ENCODE measurements at regions not wholly inside any gene's neighbourhood (a gene's known extent, or its start where the extent isn't known, plus 50 kb on each side); places are given as distances from the start of the nearest gene placed in this dataset.
"Not testable (repeated sequence)": the region's sequence is repeated elsewhere in the genome, so short reads cannot be mapped to it uniquely, and the experiment has no call there.

- ChIA-PET POLR2A (ENCODE audit: low non-redundant PET) (no interaction called here), CTCF (no interaction called here)
- DNase-seq (ENCODE audit: low spot score), result no peak
- TF ChIP-seq CTCF (conservative IDR thresholded peaks at IDR 0.05; ENCODE audit: low read depth), result no peak
- no peak overlapping the region for H3K27ac ChIP-seq
These were observed 203.5 kb downstream of the FCRL5 start for GRCh38 chr1:157348538-157349480.

- no peak for DNase-seq (ENCODE audit: low spot score)
- H3K27ac ChIP-seq, result no peak overlapping the region
- ChIA-PET POLR2A (ENCODE audit: low non-redundant PET) (no interaction called here), CTCF (no interaction called here)
- no peak for TF ChIP-seq CTCF (conservative IDR thresholded peaks at IDR 0.05; ENCODE audit: low read depth)
These were observed 204.8 kb downstream of the FCRL5 start for GRCh38 chr1:157347506-157347905.

- H3K27ac ChIP-seq; POLR2A ChIA-PET (ENCODE audit: low non-redundant PET); DNase-seq (ENCODE audit: low spot score); CTCF ChIA-PET: not testable (repeated sequence)
These were observed 199.6 kb upstream of the ETV3 start for GRCh38 chr1:157337785-157338184.

GRCh38 chr1:157335056-157335455 lies 196.9 kb upstream of the ETV3 start:
- no peak overlapping the region for H3K27ac ChIP-seq
- ChIA-PET POLR2A (ENCODE audit: low non-redundant PET) (no interaction called here), CTCF (interaction anchor here (0.7 kb wide), 1 partner anchor 25 kb away, joined by 3 read pairs; no protein-coding TSS in a partner anchor)
- no peak for DNase-seq (ENCODE audit: low spot score)
- TF ChIP-seq CTCF (conservative IDR thresholded peaks at IDR 0.05; ENCODE audit: low read depth), result no peak

GRCh38 chr1:157334041-157334440 lies 195.8 kb upstream of the ETV3 start:
- ChIA-PET POLR2A (ENCODE audit: low non-redundant PET) (no interaction called here), CTCF (no interaction called here)

GRCh38 chr1:157330177-157330576 lies 192.0 kb upstream of the ETV3 start:
- POLR2A ChIA-PET (ENCODE audit: low non-redundant PET); DNase-seq (ENCODE audit: low spot score); CTCF ChIA-PET; H3K27ac ChIP-seq: not testable (repeated sequence)

More at GRCh38 chr1:157334041-157334440, 195.8 kb upstream of the ETV3 start:
- no peak for DNase-seq (ENCODE audit: low spot score)
- no peak for TF ChIP-seq CTCF (conservative IDR thresholded peaks at IDR 0.05; ENCODE audit: low read depth)
- no peak overlapping the region for H3K27ac ChIP-seq

- DNase-seq (ENCODE audit: low spot score); H3K27ac ChIP-seq; POLR2A ChIA-PET (ENCODE audit: low non-redundant PET); CTCF ChIA-PET: not testable (repeated sequence)
These were observed 189.9 kb upstream of the ETV3 start for GRCh38 chr1:157328120-157328519.

GRCh38 chr1:157326173-157326859 lies 188.1 kb upstream of the ETV3 start:
- no peak for TF ChIP-seq CTCF (conservative IDR thresholded peaks at IDR 0.05; ENCODE audit: low read depth)
- H3K27ac ChIP-seq, result no peak overlapping the region
- DNase-seq (ENCODE audit: low spot score), result no peak
- POLR2A ChIA-PET (ENCODE audit: low non-redundant PET), result no interaction called here
- CTCF ChIA-PET, result interaction anchor here (0.6 kb wide), 1 partner anchor 180 kb away, joined by 3 read pairs; no protein-coding TSS in a partner anchor

Measured in RWPE1 (cell line).